Sigmoid colon (tissue), 6 donors: ENCODE measurements at regions not wholly inside any gene's neighbourhood (a gene's known extent, or its start where the extent isn't known, plus 50 kb on each side); places are given as distances from the start of the nearest gene placed in this dataset.

Experiments used
- DNase-seq: peaks from one replicate; pipeline ENCODE4 v3.0.0-alpha.2; 2019
- H3K27ac ChIP-seq, 4 donors: fragments of 200-600 bp; sonication (generic); one replicate each; pipeline ENCODE4 v1.5.1; 2016 to 2019; ENCODE audit warnings: mild to moderate bottlenecking in 1 of 4
- H3K27me3 ChIP-seq, 3 donors: fragments of 200-600 bp; sonication (generic); one replicate each; pipeline ENCODE4 v1.5.1; 2019; ENCODE audit warnings: mild to moderate bottlenecking in 1 of 3
- H3K36me3 ChIP-seq, 4 donors: fragments of 200-600 bp; sonication (generic); one replicate each; pipeline ENCODE4 v1.5.1; 2016 to 2019
- H3K4me1 ChIP-seq, 4 donors: fragments of 200-600 bp; sonication (generic); one replicate each; pipeline ENCODE4 v1.5.1; 2017 to 2019
- H3K4me3 ChIP-seq, 4 donors: fragments of 200-600 bp; sonication (generic); one replicate each; pipeline ENCODE4 v1.5.1; 2017 to 2019; ENCODE audit warnings: mild to moderate bottlenecking in 2 of 4, moderate library complexity in 1 of 4
- H3K9me3 ChIP-seq, 4 donors: fragments of 200-600 bp in 3 of 4; sonication (generic) in 3 of 4; one replicate each; pipeline versions ENCODE4 v1.5.1 to v1.6.1; 2013 to 2019
- CTCF ChIP-seq, 4 experiments: fragments of 450-650 bp in 3 of 4; fragments of 200-600 bp in 1 of 4; IDR thresholded peaks; one replicate each; pipeline ENCODE4 v1.5.1; 2016 to 2019; ENCODE audit warnings: antibody characterized with exemption in 4 of 4, mild to moderate bottlenecking in 3 of 4, moderate library complexity in 2 of 4
- EP300 ChIP-seq, 4 donors: sonication (generic); formaldehyde crosslinking; IDR thresholded peaks; one replicate each; pipeline ENCODE4 v1.6.1; 2017; ENCODE audit warnings: antibody characterized with exemption in 4 of 4
- POLR2A ChIP-seq, 2 donors: fragments of 450-650 bp; IDR thresholded peaks; one replicate each; pipeline ENCODE4 v1.6.1; 2016; ENCODE audit warnings: antibody characterized with exemption in 2 of 2, mild to moderate bottlenecking in 2 of 2, moderate library complexity in 2 of 2
- POLR2AphosphoS5 ChIP-seq, 4 donors: sonication (generic); formaldehyde crosslinking; IDR thresholded peaks; one replicate each; pipeline ENCODE4 v1.6.1; 2017; ENCODE audit warnings: antibody characterized with exemption in 4 of 4
- WGBS, 2 donors: extraction: QIAGEN DNeasy Blood & Tissue Kit; methylation state at CpG; one replicate each; pipeline ENCODE4 v1.1.7; 2013; 5-methylcytosine and 5-hydroxymethylcytosine counted together
- intact Hi-C: fragments of 100-400 bp; cut with DNase I; formaldehyde crosslinking; loops from one replicate; pipeline ENCODE4 v1.15.1; 2023
- donor health status: healthy with polysubstance abuse.
- donor health status: healthy.

DNA sequence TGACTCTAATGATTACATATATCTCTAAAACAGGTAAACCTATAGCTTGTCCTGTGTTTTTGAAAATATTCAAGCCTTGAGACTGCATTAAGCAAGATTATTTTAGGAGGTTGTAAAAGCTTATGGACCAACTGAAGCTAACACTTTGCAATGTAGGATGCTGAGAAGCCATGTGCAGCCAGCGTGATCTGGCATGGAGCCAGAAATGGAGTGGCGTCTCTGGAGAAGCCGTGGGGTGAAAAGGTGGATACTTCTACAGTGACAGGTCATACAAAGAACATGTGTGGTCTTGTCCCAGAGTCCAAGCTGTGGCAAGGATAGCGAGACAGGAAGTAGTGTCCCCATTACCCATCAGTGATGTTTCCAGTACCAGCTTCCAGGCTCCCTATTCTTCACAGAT, 100.8 kb upstream of the CD180 start:
- WGBS, 2 donors = 75 to 83% methylated on average over 4 of the region's 4 CpGs
- no peak overlapping the region for H3K4me3 ChIP-seq
- H3K27ac ChIP-seq = no peak overlapping the region
- H3K9me3 ChIP-seq = no peaks in the 10 kb centered on the region
- no peak for DNase-seq
- TF ChIP-seq CTCF (IDR thresholded peaks at IDR 0.05) = no peak
- intact Hi-C loops = no loop called here
- peaks cover 0 to 56% (median 49%) of the 10 kb centered on the region in 4 donors for H3K4me1 ChIP-seq
- H3K36me3 ChIP-seq = no peaks in the 10 kb centered on the region
- no peaks in the 10 kb centered on the region for H3K27me3 ChIP-seq

DNA sequence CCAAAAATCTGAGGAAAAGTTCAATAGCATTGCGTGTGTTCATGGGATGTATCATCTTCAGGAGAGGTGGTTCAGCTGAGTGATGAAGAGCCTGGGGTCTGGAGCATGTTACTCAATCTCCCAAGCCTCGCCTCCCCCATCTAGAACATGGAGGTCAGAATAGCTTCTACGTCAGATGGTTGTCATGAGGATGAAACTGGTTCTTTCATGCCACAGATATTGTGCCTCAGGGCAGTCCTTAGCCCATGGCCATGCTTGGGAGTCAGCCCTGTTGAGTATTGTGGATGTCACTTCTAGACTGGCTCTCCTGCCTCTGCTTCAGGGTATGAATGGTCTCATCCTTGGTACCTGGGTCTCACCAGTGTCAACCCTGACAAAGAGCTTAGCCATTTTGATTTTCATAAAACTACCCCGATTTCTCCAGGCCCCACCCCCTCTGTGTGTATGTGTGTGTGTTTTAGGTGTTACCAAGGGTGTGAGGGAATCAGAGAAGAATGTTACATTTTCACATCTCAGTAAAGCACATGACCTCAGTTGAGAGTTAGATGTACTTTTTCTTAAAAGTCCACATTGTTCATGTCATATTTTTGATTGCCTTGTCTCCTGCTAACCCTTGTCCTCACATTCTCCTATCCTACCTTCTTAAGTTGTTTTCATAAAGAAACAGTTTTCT, 97.8 kb upstream of the CD180 start:
- Histone ChIP-seq H3K27me3 (no peaks in the 10 kb centered on the region), H3K4me3 (no peak overlapping the region), H3K9me3 (no peaks in the 10 kb centered on the region), H3K4me1 (peaks cover 0 to 60% (median 53%) of the 10 kb centered on the region in 4 donors), H3K36me3 (no peaks in the 10 kb centered on the region), H3K27ac (peak overlapping the region; percentile 68 to 77 (median 74))
- no peak for DNase-seq
- intact Hi-C loops = no loop called here
- 94 to 95% methylated on average over 4 of the region's 4 CpGs for WGBS, 2 donors
- TF ChIP-seq POLR2AphosphoS5 (IDR thresholded peaks at IDR 0.05) (no peak), POLR2A (IDR thresholded peaks at IDR 0.05) (no peak), EP300 (IDR thresholded peaks at IDR 0.05) (no peak), CTCF (IDR thresholded peaks at IDR 0.05) (no peak)

DNA sequence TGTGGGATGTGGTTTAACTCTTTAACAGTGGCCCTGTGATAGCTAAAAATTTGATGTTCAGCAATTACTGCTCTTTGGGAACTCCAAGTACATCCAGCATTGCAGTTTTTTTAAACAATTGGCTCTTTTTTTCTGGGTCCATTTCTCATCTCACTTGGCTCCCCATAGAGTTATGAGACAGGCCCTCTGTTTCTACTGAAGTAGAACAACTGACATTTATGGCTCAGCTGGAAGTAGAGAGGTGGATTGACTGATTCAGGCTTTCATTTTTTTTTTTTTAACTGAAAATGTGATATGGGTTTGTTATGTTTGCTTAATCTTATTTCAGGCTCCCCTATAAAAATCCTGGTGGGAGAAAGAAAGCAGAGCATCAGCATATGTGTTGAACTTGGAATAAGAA, 96.6 kb upstream of the CD180 start:
- Histone ChIP-seq H3K9me3 (no peaks in the 10 kb centered on the region), H3K4me3 (no peak overlapping the region), H3K4me1 (peaks cover 0 to 68% (median 62%) of the 10 kb centered on the region in 4 donors), H3K36me3 (no peaks in the 10 kb centered on the region), H3K27me3 (no peaks in the 10 kb centered on the region), H3K27ac (peak overlapping the region; percentile 68 to 77 (median 74))
- intact Hi-C loops = no loop called here
- no peak for DNase-seq
- TF ChIP-seq POLR2AphosphoS5 (IDR thresholded peaks at IDR 0.05) (peak in 1 of 4 donors; percentile 7), POLR2A (IDR thresholded peaks at IDR 0.05) (no peak), CTCF (IDR thresholded peaks at IDR 0.05) (no peak), EP300 (IDR thresholded peaks at IDR 0.05) (no peak)

DNA sequence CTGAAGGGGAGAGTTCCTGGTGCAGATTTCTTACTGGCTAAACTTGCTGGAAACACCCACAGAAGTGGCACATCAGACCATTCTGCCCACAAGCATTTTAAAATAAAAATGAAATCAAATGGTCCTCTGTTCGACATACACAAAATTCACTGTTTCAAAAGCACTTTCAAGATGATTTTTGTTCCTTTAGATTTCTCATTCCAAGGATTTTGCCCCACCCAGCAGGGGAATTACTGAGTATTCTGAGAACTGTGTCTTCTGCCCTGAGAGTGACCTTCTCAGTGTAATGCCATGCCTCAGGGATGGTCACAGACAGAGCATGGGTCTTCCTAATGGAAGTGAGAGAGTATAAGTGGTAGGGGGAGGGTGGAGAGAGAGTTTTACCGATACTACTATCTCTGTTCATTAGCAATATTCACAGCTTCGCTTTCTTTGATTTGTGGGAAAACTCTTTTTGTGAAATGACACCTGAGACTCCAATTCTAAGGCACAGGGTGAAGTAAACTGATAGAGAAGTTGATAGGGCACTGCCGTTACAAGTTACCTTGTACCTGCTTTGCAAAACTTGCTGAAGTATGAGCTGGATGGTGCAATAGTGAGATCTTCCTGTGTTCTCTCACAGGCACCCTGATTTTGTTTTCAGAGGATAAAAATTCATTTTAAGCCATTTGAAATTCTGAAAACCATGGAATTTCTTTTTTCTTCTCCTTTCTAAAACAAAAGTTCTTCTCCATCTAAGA, 95.8 kb upstream of the CD180 start:
- no peak overlapping the region for H3K4me3 ChIP-seq
- H3K27me3 ChIP-seq = no peaks in the 10 kb centered on the region
- no peak for DNase-seq
- no peak for TF ChIP-seq EP300 (IDR thresholded peaks at IDR 0.05)
- TF ChIP-seq POLR2A (IDR thresholded peaks at IDR 0.05) = no peak
- TF ChIP-seq POLR2AphosphoS5 (IDR thresholded peaks at IDR 0.05) = no peak
- no peak for TF ChIP-seq CTCF (IDR thresholded peaks at IDR 0.05)
- intact Hi-C loops = no loop called here
- no peaks in the 10 kb centered on the region for H3K36me3 ChIP-seq
- peaks cover 0 to 75% (median 68%) of the 10 kb centered on the region in 4 donors for H3K4me1 ChIP-seq
- WGBS, 2 donors = 90 to 93% methylated on average over 4 of the region's 4 CpGs
- H3K9me3 ChIP-seq = no peaks in the 10 kb centered on the region
- H3K27ac ChIP-seq = peak overlapping the region; percentile 68 to 77 (median 74)
